H1 (cell line): ENCODE measurements at regions not wholly inside any gene's neighbourhood (a gene's known extent, or its start where the extent isn't known, plus 50 kb on each side); places are given as distances from the start of the nearest gene placed in this dataset.

ENCODE experiments used
- CTCF ChIA-PET: fragments of 300-600 bp; sonication (Branson Sonifier 250); formaldehyde crosslinking; loops from one replicate; lab custom pipeline; 2021; ENCODE audit not compliant: partially characterized antibody; lab: Charles Lee
- POLR2A ChIA-PET: fragments of 300-600 bp; sonication (Branson Sonifier 250); formaldehyde crosslinking; loops from one replicate; lab custom pipeline; 2021; ENCODE audit warnings: inconsistent platforms; ENCODE audit not compliant: partially characterized antibody; lab: Charles Lee
- DNase-seq, 2 experiments: peaks; one replicate each; pipeline versions ENCODE4 v3.0.0 to v3.0.0-alpha.2; 2010 to 2022; ENCODE audit warnings: low spot score in 2 of 2, low read depth in 1 of 2, mixed read lengths in 1 of 2
- FAIRE-seq: peaks from 2 replicates; lab custom pipeline; 2011; peaks lifted over from hg19 to GRCh38; lab: Jason Lieb, UNC
- H2AFZ ChIP-seq: 2 replicates; pipeline ENCODE4 v1.8.1; 2012; ENCODE audit warnings: low read length, inconsistent platforms
- H2AK5ac ChIP-seq: 2 replicates; pipeline ENCODE4 v1.6.1; 2013; ENCODE audit warnings: low read depth, low read length
- H2BK120ac ChIP-seq: replicated peaks from 2 replicates; pipeline ENCODE3; 2013; ENCODE audit warnings: low read depth, low read length, inconsistent platforms
- H2BK12ac ChIP-seq: 2 replicates; pipeline ENCODE4 v1.6.1; 2013; ENCODE audit warnings: low read depth, low read length
- H2BK15ac ChIP-seq: 2 replicates; pipeline ENCODE4 v1.6.1; 2013; ENCODE audit warnings: low read length
- H2BK20ac ChIP-seq: 2 replicates; pipeline ENCODE4 v1.6.1; 2013; ENCODE audit warnings: low read length
- H2BK5ac ChIP-seq: 2 replicates; pipeline ENCODE4 v1.6.1; 2013; ENCODE audit warnings: low read depth, low read length
- H3K14ac ChIP-seq: 2 replicates; pipeline ENCODE4 v1.6.1; 2013; ENCODE audit warnings: inconsistent platforms; ENCODE audit not compliant: insufficient read length
- H3K18ac ChIP-seq: 2 replicates; pipeline ENCODE4 v1.6.1; 2013; ENCODE audit warnings: low read length; ENCODE audit errors: extremely low read depth
- H3K23ac ChIP-seq: 2 replicates; pipeline ENCODE4 v1.6.1; 2013; ENCODE audit warnings: inconsistent platforms; ENCODE audit not compliant: insufficient read length
- H3K23me2 ChIP-seq: 2 replicates; pipeline ENCODE4 v1.6.1; 2013; ENCODE audit warnings: low read depth, low read length
- H3K27ac ChIP-seq: 2 replicates; pipeline ENCODE4 v1.6.1; 2011; ENCODE audit warnings: low read depth, low read length, inconsistent platforms
- H3K27me3 ChIP-seq, 4 experiments: replicated peaks in 1 of 4; 1 replicate in 1 of 4; 2 replicates in 3 of 4; pipeline versions ENCODE4 v1.6.1 to v1.8.1; 2011 to 2013; ENCODE audit warnings: low read length in 3 of 4, mild to moderate bottlenecking in 3 of 4, inconsistent platforms in 2 of 4, mixed read lengths in 2 of 4, moderate library complexity in 1 of 4; ENCODE audit not compliant: control insufficient read depth in 3 of 4, insufficient read depth in 3 of 4; ENCODE audit errors: extremely low read depth in 1 of 4
- H3K36me3 ChIP-seq, 4 experiments: 2 replicates each; pipeline versions ENCODE4 v1.6.1 to v1.8.1; 2011 to 2013; ENCODE audit warnings: mild to moderate bottlenecking in 4 of 4, low read length in 3 of 4, moderate library complexity in 2 of 4, control low read depth in 1 of 4, inconsistent platforms in 1 of 4; ENCODE audit not compliant: insufficient read depth in 4 of 4, control insufficient read depth in 2 of 4
- H3K4ac ChIP-seq: replicated peaks from 2 replicates; pipeline ENCODE3; 2013; ENCODE audit warnings: low read length, low read depth, mixed read lengths, inconsistent platforms; ENCODE audit not compliant: insufficient read length
- H3K4me1 ChIP-seq, 4 experiments: replicated peaks in 1 of 4; 1 replicate in 1 of 4; 2 replicates in 3 of 4; pipeline versions ENCODE4 v1.6.1 to v1.8.1; 2011 to 2013; ENCODE audit warnings: low read length in 3 of 4, inconsistent platforms in 2 of 4, mixed read lengths in 1 of 4; ENCODE audit not compliant: insufficient read depth in 4 of 4, control insufficient read depth in 3 of 4
- H3K4me2 ChIP-seq, 2 experiments: 2 replicates each; pipeline versions ENCODE4 v1.6.1 to v1.8.1; 2011 to 2013; ENCODE audit warnings: low read depth in 2 of 2, low read length in 2 of 2, control low read depth in 1 of 2, inconsistent platforms in 1 of 2, mild to moderate bottlenecking in 1 of 2; ENCODE audit not compliant: insufficient read depth in 1 of 2
- H3K4me3 ChIP-seq, 4 experiments: fragments of 200-600, 300-600 bp in 1 of 4; sonication (generic), shearing (Covaris generic), sonication (Bioruptor Twin) in 1 of 4; 2 replicates each; pipeline versions ENCODE4 v1.5.1 to v1.8.1; 2011 to 2016; ENCODE audit warnings: low read length in 4 of 4, low read depth in 3 of 4, control low read depth in 2 of 4, inconsistent platforms in 2 of 4, mild to moderate bottlenecking in 2 of 4, mixed read lengths in 1 of 4, moderate library complexity in 1 of 4; ENCODE audit not compliant: insufficient read depth in 2 of 4; ENCODE audit errors: extremely low read depth in 1 of 4
- H3K56ac ChIP-seq: replicated peaks from 2 replicates; pipeline ENCODE3; 2013; ENCODE audit warnings: low read depth, mild to moderate bottlenecking, mixed read lengths, low read length, inconsistent platforms; ENCODE audit not compliant: insufficient read length
- H3K79me1 ChIP-seq: 2 replicates; pipeline ENCODE4 v1.6.1; 2013; ENCODE audit warnings: low read depth, low read length, control low read depth
- H3K79me2 ChIP-seq, 2 experiments: 2 replicates each; pipeline versions ENCODE4 v1.6.1 to v1.8.1; 2012 to 2013; ENCODE audit warnings: low read length in 2 of 2, mild to moderate bottlenecking in 2 of 2, inconsistent platforms in 1 of 2; ENCODE audit not compliant: insufficient read depth in 2 of 2, control insufficient read depth in 1 of 2
- H3K9ac ChIP-seq, 4 experiments: replicated peaks in 1 of 4; 1 replicate in 1 of 4; 2 replicates in 3 of 4; pipeline versions ENCODE4 v1.6.1 to v1.8.1; 2011 to 2013; ENCODE audit warnings: low read depth in 3 of 4, low read length in 3 of 4, control low read depth in 2 of 4, mild to moderate bottlenecking in 2 of 4, moderate library complexity in 2 of 4, inconsistent platforms in 1 of 4; ENCODE audit errors: extremely low read depth in 1 of 4
- H3K9me3 ChIP-seq, 2 experiments: 2 replicates each; pipeline versions ENCODE4 v1.6.1 to v1.8.1; 2012 to 2013; ENCODE audit warnings: mild to moderate bottlenecking in 2 of 2, moderate library complexity in 2 of 2, control low read depth in 1 of 2, inconsistent platforms in 1 of 2, low read depth in 1 of 2, low read length in 1 of 2, mixed read lengths in 1 of 2; ENCODE audit not compliant: insufficient read depth in 2 of 2
- H4K20me1 ChIP-seq, 2 experiments: replicated peaks in 1 of 2; 2 replicates each; pipeline versions ENCODE3 to v1.8.1; 2011 to 2013; ENCODE audit warnings: inconsistent platforms in 2 of 2, low read length in 2 of 2, mild to moderate bottlenecking in 1 of 2; ENCODE audit not compliant: insufficient read depth in 2 of 2, control insufficient read depth in 1 of 2
- H4K5ac ChIP-seq: 2 replicates; pipeline ENCODE4 v1.6.1; 2013; ENCODE audit warnings: low read length, low read depth, mixed read lengths, inconsistent platforms; ENCODE audit not compliant: insufficient read length
- H4K8ac ChIP-seq: 2 replicates; pipeline ENCODE4 v1.8.0; 2013; ENCODE audit warnings: mild to moderate bottlenecking, moderate library complexity, low read length, inconsistent platforms; ENCODE audit not compliant: insufficient read depth; ENCODE audit errors: extremely low read depth
- H4K91ac ChIP-seq: replicated peaks from 2 replicates; pipeline ENCODE3; 2013; ENCODE audit warnings: low read length, mixed read lengths, inconsistent platforms; ENCODE audit not compliant: insufficient read length
- CBX8 ChIP-seq: fragments of 300-800, 300-1000 bp; sonication (generic); IDR thresholded peaks from 2 replicates; pipeline ENCODE4 v1.7.1; 2016; ENCODE audit warnings: low read depth, low read length, borderline replicate concordance
- FOSL1 ChIP-seq: IDR thresholded peaks from 2 replicates; pipeline ENCODE4 v1.6.1; 2011; ENCODE audit warnings: mild to moderate bottlenecking, low read depth, low read length, moderate library complexity; ENCODE audit not compliant: insufficient read depth
- KDM4A ChIP-seq: IDR thresholded peaks from one replicate; pipeline ENCODE4 v1.7.1; 2012; ENCODE audit warnings: low read depth, mild to moderate bottlenecking, moderate library complexity, low read length, inconsistent platforms; ENCODE audit not compliant: severe bottlenecking
- POLR2AphosphoS5 ChIP-seq: IDR thresholded peaks from 2 replicates; pipeline ENCODE4 v1.6.1; 2011; ENCODE audit warnings: low read depth, low read length
- POU5F1 ChIP-seq: IDR thresholded peaks from 2 replicates; pipeline ENCODE4 v1.6.1; 2011; ENCODE audit warnings: low read depth, mild to moderate bottlenecking, low read length, moderate library complexity
- SAP30 ChIP-seq: fragments of 300-600 bp; sonication (generic); IDR thresholded peaks from 2 replicates; pipeline ENCODE4 v1.7.1; 2012; ENCODE audit warnings: low read length, moderate library complexity, mild to moderate bottlenecking, inconsistent platforms; ENCODE audit not compliant: insufficient read depth, insufficient replicate concordance
- SIRT6 ChIP-seq: IDR thresholded peaks from one replicate; pipeline ENCODE4 v1.7.1; 2012; ENCODE audit warnings: low read length, inconsistent platforms
- TAF1 ChIP-seq: IDR thresholded peaks from 2 replicates; pipeline ENCODE4 v1.6.1; 2011; ENCODE audit warnings: mild to moderate bottlenecking, low read depth, low read length
- TAF7 ChIP-seq: optimal IDR thresholded peaks from 2 replicates; pipeline ENCODE3; 2011; ENCODE audit warnings: low read depth, mild to moderate bottlenecking, inconsistent platforms, low read length, moderate library complexity, borderline replicate concordance
- WGBS, 2 experiments: shearing (Covaris generic) in 1 of 2; methylation state at CpG; one replicate each; pipeline versions ENCODE4 v1.1.6 to v1.1.7; 2013 to 2015; ENCODE audit warnings: low lambda C conversion rate in 2 of 2, mixed read lengths in 2 of 2, inconsistent platforms in 1 of 2, low coverage in 1 of 2, missing lambda C conversion rate in 1 of 2; ENCODE audit not compliant: insufficient replicate concordance in 2 of 2, insufficient coverage in 1 of 2, insufficient read length in 1 of 2; ENCODE audit errors: extremely low coverage in 1 of 2, missing lambda C conversion rate in 1 of 2; 5-methylcytosine and 5-hydroxymethylcytosine counted together
- TF ChIP-seq, protein P1 (sequence below), 3 experiments: IDR thresholded peaks; 1 replicate in 2 of 3; 2 replicates in 1 of 3; pipeline versions ENCODE4 v1.5.1 to v1.6.1; 2011; ENCODE audit warnings: low read length in 3 of 3, mild to moderate bottlenecking in 3 of 3, inconsistent platforms in 2 of 3, low read depth in 1 of 3, moderate library complexity in 1 of 3; ENCODE audit not compliant: insufficient read depth in 1 of 3; ENCODE audit errors: control extremely low read depth in 1 of 3
- TF ChIP-seq, protein P2 (sequence below): IDR thresholded peaks from 2 replicates; pipeline ENCODE4 v1.6.1; 2011; ENCODE audit warnings: low read length, improper control_type of control experiment

DNA sequence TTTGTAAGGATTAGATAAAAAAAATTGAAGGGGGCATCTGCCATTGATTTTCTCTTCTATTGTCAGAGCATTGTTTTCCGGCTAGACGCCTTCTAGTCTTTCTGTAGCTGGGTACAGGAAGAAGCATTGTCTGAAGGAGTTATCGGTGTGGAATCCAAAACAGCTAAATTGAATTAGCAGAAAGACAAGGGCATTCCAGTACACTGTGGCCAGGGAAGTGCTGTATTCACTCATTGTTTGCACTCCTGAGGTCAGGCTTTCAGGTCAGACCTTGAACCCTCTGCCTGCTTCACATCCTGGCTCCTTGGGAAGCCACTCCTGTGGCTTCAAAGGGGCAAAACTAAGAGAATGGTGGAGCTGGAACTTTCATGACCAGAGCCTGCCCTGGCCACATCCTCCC, 81.1 kb upstream of the SNAP25 start:
- no peak overlapping the region for H3K23ac ChIP-seq
- no peaks in the 10 kb centered on the region; the same call in 1 of the 2 replicates for H3K23me2 ChIP-seq
- no peak overlapping the region for H2BK15ac ChIP-seq
- no peak overlapping the region for H2BK120ac ChIP-seq
- FAIRE-seq (no peak), DNase-seq (no peak)
- H3K79me2 ChIP-seq = no peaks in the 10 kb centered on the region
- no peak overlapping the region for H3K56ac ChIP-seq
- H3K4me1 ChIP-seq = peaks cover 0 to 4% (median 3%) of the 10 kb centered on the region in 4 experiments; a peak in 5 of 7 replicates
- H3K14ac ChIP-seq = no peak overlapping the region
- no peak overlapping the region for H3K9ac ChIP-seq
- H4K20me1 ChIP-seq = no peaks in the 10 kb centered on the region
- no peaks in the 10 kb centered on the region for H3K9me3 ChIP-seq
- no peak overlapping the region for H3K4ac ChIP-seq
- no peaks in the 10 kb centered on the region for H3K36me3 ChIP-seq
- no peak overlapping the region for H2BK12ac ChIP-seq
- WGBS, 2 experiments = 96% methylated on average over 3 of the region's 3 CpGs; no CpG with 5 or more reads in 1 of the 2 experiments
- CTCF ChIA-PET = interaction anchor here (1.1 to 4.7 kb wide), 2 partner anchors 42 to 46 kb away, joined by 3 to 22 read pairs; no protein-coding TSS in a partner anchor
- H3K79me1 ChIP-seq = no peaks in the 10 kb centered on the region
- no peak overlapping the region for H4K5ac ChIP-seq
- H4K91ac ChIP-seq = no peak overlapping the region
- no peak overlapping the region for H2BK5ac ChIP-seq
- H2AK5ac ChIP-seq = no peak overlapping the region
- no peak overlapping the region for H3K18ac ChIP-seq
- H2BK20ac ChIP-seq = no peak overlapping the region
- no peak overlapping the region for H3K4me2 ChIP-seq
- no peaks in the 10 kb centered on the region; a peak in 1 of 7 replicates for H3K27me3 ChIP-seq
- POLR2A ChIA-PET = no interaction called here
- no peak overlapping the region for H4K8ac ChIP-seq
- no peak overlapping the region for H3K27ac ChIP-seq
- peak overlapping the region; percentile 12; the same call in 1 of the 2 replicates for H2AFZ ChIP-seq
- no peak overlapping the region for H3K4me3 ChIP-seq
- no peak for TF ChIP-seq POU5F1
- no peak for TF ChIP-seq CBX8
- TF ChIP-seq SIRT6 = no peak
- TF ChIP-seq, protein P1, sequence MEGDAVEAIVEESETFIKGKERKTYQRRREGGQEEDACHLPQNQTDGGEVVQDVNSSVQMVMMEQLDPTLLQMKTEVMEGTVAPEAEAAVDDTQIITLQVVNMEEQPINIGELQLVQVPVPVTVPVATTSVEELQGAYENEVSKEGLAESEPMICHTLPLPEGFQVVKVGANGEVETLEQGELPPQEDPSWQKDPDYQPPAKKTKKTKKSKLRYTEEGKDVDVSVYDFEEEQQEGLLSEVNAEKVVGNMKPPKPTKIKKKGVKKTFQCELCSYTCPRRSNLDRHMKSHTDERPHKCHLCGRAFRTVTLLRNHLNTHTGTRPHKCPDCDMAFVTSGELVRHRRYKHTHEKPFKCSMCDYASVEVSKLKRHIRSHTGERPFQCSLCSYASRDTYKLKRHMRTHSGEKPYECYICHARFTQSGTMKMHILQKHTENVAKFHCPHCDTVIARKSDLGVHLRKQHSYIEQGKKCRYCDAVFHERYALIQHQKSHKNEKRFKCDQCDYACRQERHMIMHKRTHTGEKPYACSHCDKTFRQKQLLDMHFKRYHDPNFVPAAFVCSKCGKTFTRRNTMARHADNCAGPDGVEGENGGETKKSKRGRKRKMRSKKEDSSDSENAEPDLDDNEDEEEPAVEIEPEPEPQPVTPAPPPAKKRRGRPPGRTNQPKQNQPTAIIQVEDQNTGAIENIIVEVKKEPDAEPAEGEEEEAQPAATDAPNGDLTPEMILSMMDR (IDR thresholded peaks at IDR 0.05; ENCODE audit: control extremely low read depth in 1 of 3, insufficient read depth in 1 of 3, low read depth in 1 of 3, low read length in 3 of 3) = no peak
- no peak for TF ChIP-seq TAF7
- no peak for TF ChIP-seq TAF1
- TF ChIP-seq KDM4A = no peak
- TF ChIP-seq SAP30 = no peak
- TF ChIP-seq POLR2AphosphoS5 = no peak
- TF ChIP-seq, protein P2, sequence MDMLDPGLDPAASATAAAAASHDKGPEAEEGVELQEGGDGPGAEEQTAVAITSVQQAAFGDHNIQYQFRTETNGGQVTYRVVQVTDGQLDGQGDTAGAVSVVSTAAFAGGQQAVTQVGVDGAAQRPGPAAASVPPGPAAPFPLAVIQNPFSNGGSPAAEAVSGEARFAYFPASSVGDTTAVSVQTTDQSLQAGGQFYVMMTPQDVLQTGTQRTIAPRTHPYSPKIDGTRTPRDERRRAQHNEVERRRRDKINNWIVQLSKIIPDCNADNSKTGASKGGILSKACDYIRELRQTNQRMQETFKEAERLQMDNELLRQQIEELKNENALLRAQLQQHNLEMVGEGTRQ = no peak
- no peak for TF ChIP-seq FOSL1
